DMS 273 (cell line): ENCODE measurements at regions not wholly inside any gene's neighbourhood (a gene's known extent, or its start where the extent isn't known, plus 50 kb on each side); places are given as distances from the start of the nearest gene placed in this dataset.

Source experiments
- DNase-seq: peaks from one replicate; lab custom pipeline; 2025; ENCODE audit not compliant: unreplicated experiment; lab: John Stamatoyannopoulos, UW

DNA sequence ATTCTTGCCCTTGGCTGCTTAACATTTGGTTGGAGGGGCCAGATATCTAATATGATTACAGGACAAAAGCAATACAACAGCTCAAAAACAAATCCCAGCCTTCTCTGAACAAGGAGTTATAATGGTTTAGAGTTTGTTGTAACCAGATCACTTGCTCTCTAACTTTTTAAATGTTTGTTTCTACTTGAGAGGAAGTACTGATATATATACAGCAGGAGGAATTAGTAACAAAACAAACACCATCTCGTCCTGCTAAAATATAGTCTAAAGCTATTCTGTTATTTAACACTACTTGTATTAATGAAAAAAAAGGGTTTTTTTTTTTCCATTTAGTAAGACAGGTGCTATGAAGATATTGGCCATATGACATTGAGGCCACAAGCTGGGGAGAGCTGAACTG lies 60.9 kb upstream of the TMEM17 start:
- no peak for DNase-seq

DNA sequence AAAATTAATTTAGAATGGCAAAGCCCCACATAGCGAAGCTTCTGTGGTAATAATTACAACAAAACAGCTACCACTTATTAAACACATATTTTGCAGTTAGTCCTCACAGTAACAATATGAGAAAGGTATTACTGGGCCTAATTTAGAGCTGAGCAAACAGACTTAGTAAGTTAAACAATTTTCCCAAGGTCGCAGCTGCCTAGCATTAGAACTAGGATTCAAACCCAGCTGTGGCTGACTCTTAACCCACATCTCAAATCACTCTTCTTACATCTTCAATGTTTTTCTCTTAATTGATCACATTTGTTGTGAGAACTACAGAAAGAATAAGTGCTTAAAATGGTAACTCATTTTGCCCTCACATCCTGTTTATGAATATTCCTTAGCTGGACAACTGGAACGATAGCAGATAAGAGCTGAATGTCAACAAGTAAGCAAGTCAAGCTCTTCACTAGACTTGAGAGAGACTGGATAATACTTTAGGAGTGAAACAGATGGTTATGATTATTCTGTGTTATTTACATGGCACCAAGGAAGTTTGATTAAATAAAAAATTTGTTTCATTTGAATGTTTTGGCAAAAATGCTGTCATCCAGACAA lies 59.4 kb upstream of the TMEM17 start:
- no peak for DNase-seq

DNA sequence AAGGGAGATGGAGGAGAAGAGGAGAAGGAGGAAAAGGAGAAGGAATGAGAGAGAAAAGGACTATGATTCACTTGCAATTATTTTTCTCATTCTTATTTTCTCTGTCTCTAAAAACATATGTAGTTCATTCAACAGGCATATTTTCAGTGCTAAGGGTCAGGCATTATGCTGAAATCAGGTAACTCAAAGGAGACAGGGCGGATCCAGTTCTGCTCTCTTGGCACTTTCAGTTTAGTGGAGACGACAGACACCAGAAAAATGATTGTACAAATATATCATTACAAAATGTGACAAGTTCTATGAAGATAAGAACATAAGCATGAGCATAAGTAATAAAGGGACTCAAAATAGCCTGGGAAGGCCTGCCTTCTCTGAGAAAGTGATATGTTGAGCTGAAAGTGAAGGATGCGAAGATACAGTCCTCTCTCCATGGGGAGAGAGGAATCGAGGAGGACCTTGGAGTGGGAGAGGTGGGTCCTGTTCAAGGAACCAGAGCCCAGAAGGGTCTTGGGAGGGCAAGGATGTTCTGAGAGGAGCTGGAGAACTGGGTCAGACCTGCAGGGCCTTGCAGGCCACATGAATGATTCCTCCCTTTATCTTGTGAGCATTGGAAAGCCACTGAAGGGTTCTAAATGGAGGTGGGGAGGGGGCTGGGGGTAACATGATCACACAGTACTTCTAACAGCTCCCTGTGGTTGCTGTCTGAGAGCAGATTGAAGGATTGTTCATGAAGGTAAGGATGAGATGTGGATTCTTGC lies 58.6 kb upstream of the TMEM17 start:
- no peak for DNase-seq

DNA sequence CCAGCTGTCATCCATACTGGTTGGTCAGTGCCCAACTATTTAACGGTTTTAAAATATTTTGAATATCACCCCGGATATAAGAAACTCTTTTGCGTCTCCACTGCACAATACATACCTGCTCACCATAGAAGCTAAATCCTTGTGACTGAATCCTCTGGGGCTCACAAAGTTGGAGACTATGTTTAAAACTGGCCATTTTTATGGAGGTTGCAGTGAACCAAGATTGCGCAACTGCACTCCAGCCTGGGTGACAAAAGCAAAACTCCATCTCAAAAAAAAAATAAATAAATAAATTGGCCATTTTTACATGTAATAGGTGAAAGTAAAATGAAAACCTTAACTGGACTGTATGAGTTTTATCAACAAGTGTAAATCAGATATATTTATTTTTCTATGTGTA lies 55.6 kb upstream of the TMEM17 start:
- DNase-seq, result no peak

DNA sequence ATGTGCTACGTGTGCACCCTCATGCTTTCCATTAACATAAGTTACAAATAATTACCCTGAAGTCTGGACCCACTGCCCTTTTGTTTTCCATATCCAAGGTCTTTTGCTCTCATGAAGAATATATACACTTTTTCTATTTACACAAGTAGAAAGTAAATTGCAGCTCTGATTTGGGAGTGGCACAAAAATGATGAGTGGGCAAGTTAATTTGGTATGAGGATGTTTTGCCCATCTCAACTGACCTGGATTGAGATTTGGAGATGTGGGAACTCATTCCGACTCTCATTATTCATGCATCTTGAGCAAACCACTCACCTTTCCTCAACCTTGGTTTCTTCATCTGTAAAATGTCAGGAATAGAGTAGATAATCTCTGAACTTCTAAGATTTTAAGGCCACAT lies 53.6 kb upstream of the TMEM17 start:
- no peak for DNase-seq

DNA sequence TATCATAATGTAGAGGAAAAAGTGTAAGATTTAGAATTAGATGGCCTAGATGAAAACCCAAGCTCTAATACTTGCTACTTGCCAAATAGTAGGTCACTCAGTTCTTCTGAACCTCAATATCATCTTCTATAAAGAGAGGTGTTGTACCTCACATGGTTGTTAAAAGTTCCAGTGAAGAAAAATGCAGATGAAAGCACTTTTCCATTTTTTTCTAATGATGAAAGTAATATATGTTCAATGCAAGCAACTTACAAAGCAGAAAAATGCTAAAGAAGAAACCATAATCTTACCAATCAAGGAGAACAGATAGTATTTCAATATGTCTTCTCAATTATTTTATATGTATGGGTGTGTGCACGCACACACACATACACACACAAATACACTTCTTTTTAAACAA lies 52.7 kb upstream of the TMEM17 start:
- no peak for DNase-seq

DNA sequence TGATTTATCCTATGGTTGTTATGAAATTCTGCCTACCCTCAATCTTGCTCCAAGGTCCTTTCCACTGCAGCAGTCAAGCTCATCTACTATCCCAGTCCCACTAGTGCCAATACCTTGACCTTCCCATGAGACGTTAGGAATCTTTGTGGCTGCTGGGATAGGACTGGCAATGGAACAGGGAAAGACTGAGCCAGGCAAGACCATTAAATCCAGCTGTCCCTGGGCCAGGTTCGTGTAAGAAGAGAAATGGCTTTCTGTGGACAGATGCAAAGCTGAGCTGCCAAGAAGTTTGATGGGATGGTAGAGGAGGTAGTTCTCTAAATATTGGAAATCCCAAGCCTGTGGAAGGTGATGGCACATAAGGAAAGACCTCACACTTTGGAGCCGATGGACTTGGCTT lies 50.1 kb upstream of the TMEM17 start:
- DNase-seq, result no peak
